Activated T-cell treated with anti-CD3 and anti-CD28 coated beads, Interleukin-2, amount 50 U/mL, for 4 hours (primary cell): ENCODE measurements at regions not wholly inside any gene's neighbourhood (a gene's known extent, or its start where the extent isn't known, plus 50 kb on each side); places are given as distances from the start of the nearest gene placed in this dataset.

Source experiments
- ATAC-seq, 2 donors: fragments of 200-7000 bp; cut with Tn5 transposase; one replicate each; pipeline ENCODE4 v1.10.0; 2021
- DNase-seq: peaks from one replicate; pipeline ENCODE4 v3.0.0-alpha.2; 2020
- H3K27me3 Mint-ChIP-seq: one replicate; pipeline ENCODE4 v1.8.0; 2021; ENCODE audit warnings: low read depth, mixed read lengths
- H3K36me3 Mint-ChIP-seq: one replicate; pipeline ENCODE4 v1.8.0; 2022; ENCODE audit warnings: mixed read lengths; ENCODE audit not compliant: insufficient read depth
- H3K4me1 Mint-ChIP-seq: one replicate; pipeline ENCODE4 v1.8.0; 2021; ENCODE audit warnings: low read depth, mixed read lengths
- H3K4me3 Mint-ChIP-seq: one replicate; pipeline ENCODE4 v1.8.0; 2021; ENCODE audit warnings: mild to moderate bottlenecking, moderate library complexity, mixed read lengths
- H3K9me3 Mint-ChIP-seq: one replicate; pipeline ENCODE4 v1.8.0; 2021; ENCODE audit warnings: mixed read lengths

DNA sequence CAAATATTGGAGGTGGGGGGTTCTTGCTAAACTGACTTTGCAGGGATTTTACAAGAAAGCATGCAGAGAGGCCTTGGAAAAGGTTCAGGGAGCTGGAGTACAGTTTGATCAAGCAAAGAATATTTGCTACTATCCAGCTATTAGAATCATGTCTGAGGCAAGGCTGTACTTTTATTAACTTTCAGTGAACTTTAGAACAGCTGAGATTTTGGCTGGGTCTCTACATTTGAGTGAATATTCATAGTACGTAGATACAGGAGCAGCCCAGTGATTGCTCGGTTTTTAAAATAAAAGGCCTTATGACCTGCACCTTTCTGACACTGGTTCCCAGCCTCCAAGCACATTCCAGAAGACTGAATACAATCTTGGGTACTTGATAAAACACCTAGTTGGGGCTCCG, 496.8 kb upstream of the AKR1E2 start:
- no peak for DNase-seq
- no peaks in the 10 kb centered on the region for H3K27me3 Mint-ChIP-seq
- H3K36me3 Mint-ChIP-seq: no peaks in the 10 kb centered on the region
- no peak overlapping the region for H3K4me3 Mint-ChIP-seq
- no peaks in the 10 kb centered on the region for H3K4me1 Mint-ChIP-seq
- no peak for ATAC-seq
- no peaks in the 10 kb centered on the region for H3K9me3 Mint-ChIP-seq

DNA sequence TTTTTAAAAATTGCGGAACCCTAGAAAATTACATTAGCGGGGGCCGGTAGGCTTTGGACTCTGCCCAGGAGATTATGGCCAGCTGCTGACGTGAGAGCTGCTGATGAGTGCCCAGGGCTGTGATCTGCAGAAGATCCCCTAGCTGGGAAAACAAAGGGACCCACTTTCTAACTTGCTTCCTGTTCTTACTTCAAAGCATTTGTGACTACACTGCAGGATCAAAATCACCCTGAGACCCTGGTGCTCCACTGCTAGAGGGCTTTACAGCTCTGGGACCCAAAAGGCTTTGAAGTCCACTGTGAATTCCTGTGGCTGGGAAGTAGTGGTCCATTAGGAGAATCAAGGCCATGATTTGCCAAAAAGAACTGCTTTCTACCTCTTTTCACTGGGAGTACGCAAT, 499.4 kb upstream of the AKR1E2 start:
- DNase-seq (no peak), ATAC-seq (no peak)
- Mint-ChIP-seq H3K36me3 (no peaks in the 10 kb centered on the region), H3K4me1 (no peaks in the 10 kb centered on the region), H3K27me3 (no peaks in the 10 kb centered on the region), H3K9me3 (no peaks in the 10 kb centered on the region), H3K4me3 (no peak overlapping the region)

DNA sequence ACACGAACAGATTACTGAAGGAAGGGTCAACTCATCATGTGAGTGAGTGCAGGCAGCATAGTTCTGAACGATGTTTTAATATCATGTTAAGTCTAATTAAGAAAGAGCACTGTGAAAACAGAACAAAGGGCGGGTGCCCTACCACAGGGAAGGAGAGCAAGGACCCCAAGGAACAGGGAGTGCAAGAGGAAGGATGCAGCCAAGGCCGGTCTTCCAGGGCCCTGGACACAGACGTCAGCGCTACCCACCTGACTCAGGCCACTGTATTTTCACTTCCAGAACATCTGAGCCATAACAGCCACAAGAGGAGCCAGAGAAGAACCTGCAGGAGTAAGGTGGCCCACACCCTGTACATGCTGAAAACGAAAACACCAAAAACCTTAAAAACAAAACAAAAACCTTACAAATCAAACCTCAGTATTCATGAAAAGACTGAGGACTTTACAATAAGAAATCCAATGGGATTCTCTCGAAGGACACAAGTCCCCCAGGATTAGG, 506.1 kb upstream of the AKR1E2 start:
- H3K27me3 Mint-ChIP-seq: no peaks in the 10 kb centered on the region
- DNase-seq: no peak
- no peaks in the 10 kb centered on the region for H3K4me1 Mint-ChIP-seq
- no peak overlapping the region for H3K4me3 Mint-ChIP-seq
- no peak for ATAC-seq
- no peaks in the 10 kb centered on the region for H3K36me3 Mint-ChIP-seq
- no peaks in the 10 kb centered on the region for H3K9me3 Mint-ChIP-seq

DNA sequence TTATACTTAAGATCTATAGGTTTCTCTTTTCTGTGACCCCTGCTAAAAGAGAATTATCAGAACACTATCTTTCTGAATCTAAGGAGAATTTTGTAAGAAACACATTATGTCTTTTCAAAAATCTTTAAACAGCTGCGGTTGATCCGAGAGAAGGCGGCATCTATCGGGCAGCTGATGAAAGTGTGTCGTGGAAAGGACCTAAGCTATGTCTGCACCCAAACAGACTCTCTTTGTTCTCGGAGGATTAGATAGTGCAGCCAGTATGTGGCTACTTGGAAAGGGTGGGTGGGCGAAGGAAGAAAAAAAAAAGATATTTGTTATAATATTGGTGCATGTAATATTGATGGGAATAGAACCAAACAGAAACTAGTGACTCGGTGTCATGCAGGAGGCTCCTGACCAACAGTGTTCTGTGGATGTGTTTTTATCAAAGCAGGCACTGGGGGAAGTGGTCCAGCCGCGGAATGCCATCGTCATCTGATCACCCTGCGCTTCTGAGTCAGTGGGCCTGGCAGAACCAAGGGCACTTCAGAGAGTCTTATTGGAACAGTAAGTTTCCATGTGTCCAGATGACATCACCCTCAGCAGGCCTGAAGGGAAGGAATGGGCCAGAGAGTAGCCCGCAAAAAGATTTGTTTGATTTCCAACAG, 509.7 kb upstream of the AKR1E2 start:
- H3K4me3 Mint-ChIP-seq: no peak overlapping the region
- peaks cover 2% of the 10 kb centered on the region for H3K27me3 Mint-ChIP-seq

DNA sequence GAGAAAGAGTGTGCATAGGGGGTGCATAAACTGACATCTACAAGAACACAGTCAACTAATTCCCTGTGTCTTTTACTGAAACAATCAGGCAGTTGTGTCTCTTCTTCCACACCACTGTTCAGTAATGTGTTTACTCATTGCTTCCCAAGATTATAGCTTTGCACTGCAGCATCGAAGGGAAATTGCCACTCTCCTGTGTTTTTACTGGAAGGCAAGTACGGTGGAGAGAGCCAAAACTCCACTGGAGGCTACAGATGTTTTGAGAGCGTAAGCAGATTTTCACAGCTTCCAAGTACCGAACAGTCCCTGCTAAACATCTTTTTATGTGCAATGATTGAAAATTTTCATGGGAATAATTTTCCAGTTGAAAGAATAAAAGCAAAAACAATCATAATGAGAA, 510.5 kb upstream of the AKR1E2 start:
- ATAC-seq: no peak
- no peak overlapping the region for H3K4me3 Mint-ChIP-seq
- peaks cover 2% of the 10 kb centered on the region for H3K27me3 Mint-ChIP-seq
- no peak for DNase-seq
- no peaks in the 10 kb centered on the region for H3K4me1 Mint-ChIP-seq
- H3K36me3 Mint-ChIP-seq: no peaks in the 10 kb centered on the region
- no peaks in the 10 kb centered on the region for H3K9me3 Mint-ChIP-seq

More for the DNA sequence above, 509.7 kb upstream of the AKR1E2 start:
- ATAC-seq: no peak
- Mint-ChIP-seq H3K36me3 (no peaks in the 10 kb centered on the region), H3K9me3 (no peaks in the 10 kb centered on the region), H3K4me1 (no peaks in the 10 kb centered on the region)
- DNase-seq: no peak

DNA sequence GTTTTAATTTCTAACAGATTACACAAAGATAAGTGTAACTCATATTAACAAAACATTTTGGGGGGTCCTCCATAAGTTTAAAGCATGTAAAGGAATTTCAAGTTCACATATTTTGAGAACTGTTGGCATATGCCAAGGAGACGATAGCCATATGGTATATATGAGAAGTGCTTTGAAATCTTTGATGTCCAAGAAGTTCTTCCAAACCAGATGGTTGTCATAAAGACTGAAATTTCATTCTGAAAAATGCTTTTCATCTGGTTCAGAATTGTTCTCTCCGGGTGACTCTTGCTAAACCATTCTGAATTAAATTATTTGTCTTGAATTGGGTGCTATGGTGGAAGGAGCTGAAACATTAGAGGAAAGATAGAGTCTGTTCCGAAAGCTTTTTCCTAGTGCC, 513.0 kb upstream of the AKR1E2 start:
- Mint-ChIP-seq H3K36me3 (no peaks in the 10 kb centered on the region), H3K4me1 (no peaks in the 10 kb centered on the region), H3K4me3 (no peak overlapping the region), H3K27me3 (peaks cover 2% of the 10 kb centered on the region), H3K9me3 (no peaks in the 10 kb centered on the region)
- no peak for DNase-seq
- no peak for ATAC-seq

GRCh38 chr10:4312051-4312835, 513.8 kb upstream of the AKR1E2 start:
- no peaks in the 10 kb centered on the region for H3K9me3 Mint-ChIP-seq
- no peak for ATAC-seq
- DNase-seq: no peak
- H3K4me1 Mint-ChIP-seq: no peaks in the 10 kb centered on the region
- H3K36me3 Mint-ChIP-seq: no peaks in the 10 kb centered on the region
- H3K27me3 Mint-ChIP-seq: peaks cover 2% of the 10 kb centered on the region
- no peak overlapping the region for H3K4me3 Mint-ChIP-seq

DNA sequence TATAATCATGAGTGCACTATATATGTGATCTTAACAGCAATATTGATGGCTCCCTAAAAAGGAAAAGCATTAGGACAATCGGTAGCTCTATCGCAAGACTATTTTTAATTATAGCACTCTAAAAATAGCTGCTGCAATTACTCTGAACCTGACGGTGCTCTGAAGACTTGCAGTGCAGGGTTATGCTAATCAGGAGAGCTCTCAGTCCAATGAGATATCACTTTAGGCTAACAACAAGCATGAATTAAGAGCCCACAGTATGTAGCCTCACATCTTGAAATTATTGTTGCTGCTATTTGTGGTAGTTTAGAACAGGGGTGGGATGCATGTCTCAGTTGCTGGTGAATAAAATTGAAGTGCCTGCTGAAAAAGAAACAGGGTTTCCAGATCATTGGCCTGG, 515.8 kb upstream of the AKR1E2 start:
- Mint-ChIP-seq H3K4me3 (no peak overlapping the region), H3K27me3 (peaks cover 2% of the 10 kb centered on the region), H3K4me1 (no peaks in the 10 kb centered on the region), H3K36me3 (no peaks in the 10 kb centered on the region), H3K9me3 (no peaks in the 10 kb centered on the region)
- ATAC-seq (no peak), DNase-seq (no peak)

DNA sequence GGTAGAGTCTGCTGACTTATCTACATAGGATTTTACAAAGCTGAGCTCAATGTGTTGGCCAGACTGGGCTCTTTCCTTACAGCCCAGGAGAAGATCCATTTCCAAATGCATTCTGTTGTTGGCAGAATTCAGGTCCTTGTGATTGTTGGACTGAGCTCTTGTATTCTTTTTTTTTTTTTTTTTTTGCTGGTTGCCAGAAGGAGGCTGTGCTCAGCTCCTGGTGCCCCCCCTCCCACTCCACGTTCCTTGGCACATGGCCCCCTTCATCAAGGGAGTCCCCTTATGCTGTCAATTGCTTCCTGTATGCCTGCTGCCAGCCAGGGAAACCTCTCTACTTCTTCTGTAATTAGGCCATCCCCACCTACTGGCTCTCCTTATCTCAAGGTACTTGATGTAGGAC, 518.1 kb upstream of the AKR1E2 start:
- H3K36me3 Mint-ChIP-seq: no peaks in the 10 kb centered on the region
- ATAC-seq (no peak), DNase-seq (no peak)
- H3K4me3 Mint-ChIP-seq: no peak overlapping the region
- peaks cover 2% of the 10 kb centered on the region for H3K27me3 Mint-ChIP-seq
- no peaks in the 10 kb centered on the region for H3K4me1 Mint-ChIP-seq
- no peaks in the 10 kb centered on the region for H3K9me3 Mint-ChIP-seq

DNA sequence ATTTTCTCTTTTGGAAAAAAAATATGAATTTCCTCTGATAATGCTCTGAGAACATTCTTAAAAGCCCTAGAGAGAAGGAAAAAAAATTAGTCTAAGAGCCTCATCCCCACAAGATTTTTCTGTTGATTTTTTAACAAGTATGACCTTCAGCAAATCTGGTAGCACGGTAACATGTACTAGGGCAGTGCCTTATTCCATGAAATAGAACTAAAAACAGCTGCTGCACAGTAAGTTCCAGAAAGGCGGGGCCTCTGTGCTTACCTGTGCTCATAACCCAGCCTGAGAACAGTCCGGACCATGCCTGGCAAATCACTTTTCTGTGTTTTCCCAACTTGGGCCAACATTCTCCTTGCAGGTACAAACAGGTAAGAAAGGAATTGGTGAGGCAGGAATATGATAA, 519.1 kb upstream of the AKR1E2 start:
- H3K4me1 Mint-ChIP-seq: no peaks in the 10 kb centered on the region
- H3K36me3 Mint-ChIP-seq: no peaks in the 10 kb centered on the region
- DNase-seq (no peak), ATAC-seq (no peak)
- no peak overlapping the region for H3K4me3 Mint-ChIP-seq
- H3K27me3 Mint-ChIP-seq: peaks cover 2% of the 10 kb centered on the region
- H3K9me3 Mint-ChIP-seq: no peaks in the 10 kb centered on the region

DNA sequence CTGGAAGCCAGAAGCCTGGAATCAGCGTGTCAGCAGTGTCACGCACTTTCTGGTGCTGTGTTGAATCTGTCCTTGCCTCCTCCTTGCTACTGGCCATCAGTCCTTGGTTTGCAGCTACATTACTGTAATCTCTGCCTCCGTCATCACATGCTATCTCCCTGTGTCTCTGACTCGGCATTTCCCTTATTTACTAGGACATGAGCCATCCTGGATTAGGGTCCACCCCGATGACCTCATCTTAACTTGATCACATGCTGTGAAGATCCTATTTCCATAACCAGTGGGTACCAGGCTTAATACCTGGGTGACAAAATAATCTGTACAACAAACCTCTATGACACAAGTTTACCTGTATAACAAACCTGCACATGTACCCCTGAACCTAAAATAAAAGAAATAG, 518.0 kb upstream of the KLF6 start:
- H3K9me3 Mint-ChIP-seq: no peaks in the 10 kb centered on the region
- H3K36me3 Mint-ChIP-seq: no peaks in the 10 kb centered on the region
- H3K4me3 Mint-ChIP-seq: no peak overlapping the region
- ATAC-seq: no peak
- DNase-seq: no peak
- no peaks in the 10 kb centered on the region for H3K4me1 Mint-ChIP-seq
- peaks cover 2% of the 10 kb centered on the region for H3K27me3 Mint-ChIP-seq

DNA sequence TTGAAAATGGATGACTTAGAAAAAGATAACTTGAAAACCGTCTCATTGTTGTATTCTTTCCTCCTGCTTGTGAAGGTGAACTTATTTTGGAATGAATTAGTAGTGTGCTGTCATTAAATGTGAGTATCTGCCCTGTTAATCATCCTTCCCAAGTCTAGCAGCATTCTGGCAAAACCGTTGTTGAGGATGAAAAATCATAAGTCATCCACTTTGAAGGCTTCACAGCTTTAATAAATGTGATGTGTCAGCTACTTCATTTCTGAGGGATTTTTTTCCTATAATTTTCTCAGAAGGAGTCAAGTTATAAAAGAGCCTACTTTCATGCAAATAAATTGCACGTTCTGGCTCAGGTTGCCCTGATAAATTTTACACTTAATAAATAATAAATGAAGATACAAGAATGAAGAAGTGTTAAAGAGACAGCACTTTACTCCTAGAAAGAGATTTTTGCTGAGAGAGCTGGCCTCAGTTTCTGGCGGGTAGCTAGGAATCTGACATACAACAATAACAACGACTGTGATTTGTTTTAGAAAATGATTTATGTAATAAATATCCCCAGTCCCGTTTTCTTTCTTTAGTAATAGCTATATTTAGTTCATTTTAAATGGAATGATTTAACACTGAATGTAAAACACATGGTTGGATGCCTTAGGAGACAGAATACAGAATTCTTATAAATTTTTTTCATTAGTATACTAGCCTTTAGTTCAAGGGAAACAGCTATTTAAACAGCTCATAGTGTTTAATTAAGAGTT, 516.5 kb upstream of the KLF6 start:
- Mint-ChIP-seq H3K27me3 (peaks cover 2% of the 10 kb centered on the region), H3K4me3 (no peak overlapping the region), H3K4me1 (no peaks in the 10 kb centered on the region), H3K9me3 (no peaks in the 10 kb centered on the region), H3K36me3 (no peaks in the 10 kb centered on the region)
- ATAC-seq (no peak), DNase-seq (no peak)

DNA sequence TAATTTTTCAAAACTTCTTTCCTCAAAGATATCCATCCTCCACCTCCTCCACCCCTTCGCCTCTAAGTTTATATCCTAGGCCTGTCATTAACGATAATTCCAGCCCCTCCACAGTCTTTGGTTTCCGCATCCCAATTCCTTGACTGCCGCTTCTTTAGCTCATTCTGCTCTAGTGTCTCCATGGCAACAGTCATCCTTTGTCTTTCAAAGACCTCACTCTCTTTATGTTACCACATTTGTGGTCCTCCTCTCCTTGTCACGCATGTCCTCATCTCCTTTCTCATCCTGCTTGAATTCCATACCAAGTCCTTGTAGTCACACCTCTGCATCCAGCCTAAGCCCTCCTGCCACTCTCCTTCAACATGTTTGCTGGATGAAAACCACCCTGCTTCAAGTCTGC, 511.2 kb upstream of the KLF6 start:
- ATAC-seq: no peak
- Mint-ChIP-seq H3K4me3 (no peak overlapping the region), H3K4me1 (no peaks in the 10 kb centered on the region), H3K27me3 (no peaks in the 10 kb centered on the region), H3K36me3 (no peaks in the 10 kb centered on the region), H3K9me3 (no peaks in the 10 kb centered on the region)
- no peak for DNase-seq

- ATAC-seq (no peak), DNase-seq (no peak)
- no peaks in the 10 kb centered on the region for H3K36me3 Mint-ChIP-seq
Measured at GRCh38 chr10:4294996-4295792, 510.2 kb upstream of the KLF6 start.

More at GRCh38 chr10:4294996-4295792, 510.2 kb upstream of the KLF6 start:
- no peak overlapping the region for H3K4me3 Mint-ChIP-seq
- H3K9me3 Mint-ChIP-seq: no peaks in the 10 kb centered on the region
- H3K4me1 Mint-ChIP-seq: no peaks in the 10 kb centered on the region
- H3K27me3 Mint-ChIP-seq: no peaks in the 10 kb centered on the region
